RWPE2 (cell line): ENCODE measurements at regions not wholly inside any gene's neighbourhood (a gene's known extent, or its start where the extent isn't known, plus 50 kb on each side); places are given as distances from the start of the nearest gene placed in this dataset.

Source experiments
- ATAC-seq: fragments of 200-7000 bp; cut with Tn5 transposase; 3 replicates; pipeline ENCODE4 v1.9.1; 2021; ENCODE audit warnings: low read depth
- DNase-seq: peaks from one replicate; pipeline ENCODE4 v3.0.0-alpha.2; 2020; ENCODE audit warnings: low spot score
- H3K27ac ChIP-seq: fragments of 450-650 bp; 2 replicates; pipeline ENCODE4 v1.5.1; 2017; ENCODE audit warnings: mild to moderate bottlenecking; ENCODE audit not compliant: poor library complexity, severe bottlenecking
- H3K27me3 ChIP-seq: fragments of 250-450 bp; sonication (Bioruptor Pico); 2 replicates; pipeline ENCODE4 v1.5.1; 2021; ENCODE audit warnings: mild to moderate bottlenecking, moderate library complexity; ENCODE audit not compliant: insufficient read depth, poor library complexity, severe bottlenecking
- H3K36me3 ChIP-seq: fragments of 250-450 bp; sonication (Bioruptor Pico); 2 replicates; pipeline ENCODE4 v1.5.1; 2020; ENCODE audit warnings: low read depth, mild to moderate bottlenecking, moderate library complexity
- H3K4me1 ChIP-seq: fragments of 250-450 bp; sonication (Bioruptor Pico); 2 replicates; pipeline ENCODE4 v1.5.1; 2021; ENCODE audit warnings: mild to moderate bottlenecking, moderate library complexity; ENCODE audit not compliant: insufficient read depth, poor library complexity, severe bottlenecking
- H3K4me3 ChIP-seq: fragments of 250-450 bp; sonication (Bioruptor Pico); 2 replicates; pipeline ENCODE4 v1.5.1; 2021; ENCODE audit warnings: mild to moderate bottlenecking, moderate library complexity; ENCODE audit not compliant: severe bottlenecking
- H3K9me3 ChIP-seq: fragments of 250-450 bp; sonication (Bioruptor Pico); 2 replicates; pipeline ENCODE4 v1.5.1; 2021; ENCODE audit warnings: mild to moderate bottlenecking, moderate library complexity; ENCODE audit not compliant: severe bottlenecking
- CTCF ChIP-seq: fragments of 450-650 bp; IDR thresholded peaks from one replicate; pipeline ENCODE4 v1.5.1; 2017; ENCODE audit warnings: mild to moderate bottlenecking, moderate library complexity; ENCODE audit not compliant: poor library complexity, severe bottlenecking

- Histone ChIP-seq H3K27ac (no peak overlapping the region), H3K27me3 (peaks cover 24% of the 10 kb centered on the region), H3K36me3 (no peaks in the 10 kb centered on the region), H3K4me3 (no peak overlapping the region), H3K4me1 (no peaks in the 10 kb centered on the region), H3K9me3 (no peaks in the 10 kb centered on the region)
- no peak for TF ChIP-seq CTCF
- ATAC-seq, result no peak
- no peak for DNase-seq
These were observed 308.8 kb downstream of the CBLN4 start for GRCh38 chr20:55696520-55696919.

DNA sequence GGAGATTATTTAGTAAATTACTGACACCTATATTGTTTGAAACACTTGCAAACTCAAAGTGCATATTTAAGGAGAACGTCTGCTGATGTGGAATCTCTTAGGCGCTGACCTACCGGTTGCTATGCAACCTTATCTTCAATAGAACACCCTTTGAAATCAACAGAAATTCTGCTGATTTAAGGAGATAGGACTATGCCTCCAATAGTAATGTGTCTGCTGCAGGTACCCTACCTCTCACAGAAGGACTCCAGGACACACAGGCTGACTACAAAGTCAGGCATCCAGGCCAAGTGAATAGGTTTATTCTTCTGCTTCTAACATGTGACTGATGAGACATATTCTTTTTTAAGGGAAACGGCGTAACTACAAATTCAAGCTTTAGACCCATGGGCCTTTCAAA is 311.7 kb downstream of the CBLN4 start:
- DNase-seq (no peak), ATAC-seq (peak; percentile 34; the same call in 1 of the 3 replicates)
- Histone ChIP-seq H3K27me3 (peaks cover 24% of the 10 kb centered on the region), H3K4me1 (no peaks in the 10 kb centered on the region), H3K4me3 (no peak overlapping the region), H3K36me3 (no peaks in the 10 kb centered on the region), H3K9me3 (no peaks in the 10 kb centered on the region), H3K27ac (no peak overlapping the region)
- no peak for TF ChIP-seq CTCF

- Histone ChIP-seq H3K4me1 (no peaks in the 10 kb centered on the region), H3K27ac (no peak overlapping the region), H3K27me3 (peaks cover 6% of the 10 kb centered on the region), H3K9me3 (no peaks in the 10 kb centered on the region), H3K36me3 (no peaks in the 10 kb centered on the region), H3K4me3 (no peak overlapping the region)
- ATAC-seq (no peak), DNase-seq (no peak)
- no peak for TF ChIP-seq CTCF
These were observed 319.5 kb downstream of the CBLN4 start for GRCh38 chr20:55685841-55686240.

- Histone ChIP-seq H3K36me3 (no peaks in the 10 kb centered on the region), H3K4me1 (no peaks in the 10 kb centered on the region), H3K4me3 (no peak overlapping the region), H3K9me3 (no peaks in the 10 kb centered on the region), H3K27me3 (peaks cover 6% of the 10 kb centered on the region), H3K27ac (no peak overlapping the region)
- no peak for ATAC-seq
- DNase-seq, result no peak
- no peak for TF ChIP-seq CTCF
These were observed 319.9 kb downstream of the CBLN4 start for GRCh38 chr20:55685425-55685824.

- Histone ChIP-seq H3K4me3 (no peak overlapping the region), H3K9me3 (no peaks in the 10 kb centered on the region), H3K27me3 (peaks cover 6% of the 10 kb centered on the region), H3K27ac (no peak overlapping the region), H3K36me3 (no peaks in the 10 kb centered on the region), H3K4me1 (no peaks in the 10 kb centered on the region)
- no peak for TF ChIP-seq CTCF
- DNase-seq, result no peak
- peak; percentile 22; the same call in 1 of the 3 replicates for ATAC-seq
These were observed 320.7 kb downstream of the CBLN4 start for GRCh38 chr20:55684578-55684977.
